NCI-H187 treated with DMSO at 0.1 percent for 48 hours (cell line): ENCODE measurements at regions not wholly inside any gene's neighbourhood (a gene's known extent, or its start where the extent isn't known, plus 50 kb on each side); places are given as distances from the start of the nearest gene placed in this dataset.
"Not testable (repeated sequence)": the region's sequence is repeated elsewhere in the genome, so short reads cannot be mapped to it uniquely, and the experiment has no call there.

ENCODE experiments used
- DNase-seq: peaks from one replicate; lab custom pipeline; 2025; lab: John Stamatoyannopoulos, UW

DNA sequence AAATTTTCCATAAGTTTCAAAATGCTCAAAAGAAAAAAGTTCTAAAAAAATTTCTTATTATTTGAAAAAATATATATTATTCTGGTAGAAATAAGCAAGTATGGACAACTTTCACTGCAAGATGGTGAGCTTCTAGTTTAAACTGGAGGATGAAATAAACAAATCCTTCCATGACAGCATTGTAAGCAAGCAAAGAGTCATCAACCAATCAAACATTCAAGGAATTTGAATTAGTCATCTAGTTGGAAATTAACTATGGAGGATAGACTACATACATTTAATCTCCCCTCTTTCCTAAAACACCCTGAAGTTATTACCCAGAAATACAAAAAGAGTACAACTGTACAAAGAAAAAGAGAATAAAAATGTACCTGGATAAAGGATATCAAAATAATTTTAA is 51.0 kb upstream of the IRX5 start:
- DNase-seq = no peak

DNA sequence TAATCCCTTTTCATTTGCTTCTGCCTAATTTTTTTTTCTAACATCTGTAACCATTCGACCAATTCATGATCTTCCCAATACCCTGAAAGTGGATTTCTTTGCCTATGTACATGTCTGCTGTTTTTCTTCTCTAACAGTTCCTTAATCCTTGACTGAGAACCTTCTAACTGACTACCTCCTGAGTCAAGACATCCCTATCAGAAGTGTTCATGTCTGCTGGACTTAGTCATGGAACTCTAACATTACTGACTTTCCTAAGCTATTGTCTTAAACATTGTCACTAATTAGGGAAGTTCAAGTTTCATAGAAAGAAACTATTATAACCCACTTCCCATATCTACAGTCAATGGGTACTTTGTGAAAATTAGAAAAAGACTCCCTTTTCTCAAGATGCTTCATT is 52.4 kb upstream of the IRX5 start:
- no peak for DNase-seq

DNA sequence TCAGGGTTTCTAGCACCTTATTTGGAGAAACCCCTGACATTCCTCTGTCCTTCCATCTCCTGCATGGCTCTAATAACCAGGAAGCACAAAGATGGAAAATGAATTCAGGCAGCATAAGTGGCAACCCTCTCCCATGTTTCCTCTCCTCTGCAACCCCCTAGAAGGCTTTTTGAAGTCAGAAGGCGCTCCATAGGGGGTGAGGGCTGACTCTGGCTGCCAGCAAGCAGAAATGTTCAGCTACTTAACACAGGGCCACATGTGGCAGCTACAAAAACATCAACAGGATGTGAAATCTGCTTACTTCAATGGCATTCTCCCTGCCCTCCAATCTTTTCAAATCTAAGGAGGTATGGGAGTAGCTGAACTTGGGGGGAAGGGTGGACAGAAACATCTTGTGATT is 55.2 kb upstream of the IRX5 start:
- DNase-seq = no peak

DNA sequence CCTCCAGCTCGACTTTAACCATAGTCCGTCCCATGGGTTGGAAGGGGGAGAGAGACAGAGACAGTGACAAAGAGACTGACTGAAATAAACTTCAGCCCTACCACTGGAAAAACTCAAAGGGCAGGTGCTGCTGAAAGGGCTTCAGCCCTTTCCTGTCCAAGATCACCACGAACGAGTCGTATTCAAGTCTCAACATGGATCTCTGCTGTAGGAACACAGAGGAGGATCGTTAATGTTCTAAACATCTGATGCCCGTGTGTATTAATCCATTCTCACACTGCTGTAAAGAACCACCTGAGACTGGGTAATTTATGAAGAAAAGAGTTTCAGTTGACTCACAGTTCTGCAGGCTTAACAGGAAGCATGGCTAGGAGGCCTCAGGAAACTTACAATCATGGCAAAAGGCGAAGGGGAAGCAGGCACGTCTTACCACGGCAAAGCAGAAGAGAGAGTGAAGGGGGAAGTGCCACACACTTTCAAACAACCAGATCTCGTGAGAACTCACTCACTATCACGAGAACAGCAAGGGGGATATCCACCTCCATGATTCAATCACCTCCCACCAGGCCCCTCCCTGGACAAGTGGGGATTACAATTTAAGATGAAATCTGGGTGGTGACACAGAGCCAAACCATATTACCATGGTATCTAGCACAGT is 56.8 kb upstream of the IRX5 start:
- not testable (repeated sequence) for DNase-seq

DNA sequence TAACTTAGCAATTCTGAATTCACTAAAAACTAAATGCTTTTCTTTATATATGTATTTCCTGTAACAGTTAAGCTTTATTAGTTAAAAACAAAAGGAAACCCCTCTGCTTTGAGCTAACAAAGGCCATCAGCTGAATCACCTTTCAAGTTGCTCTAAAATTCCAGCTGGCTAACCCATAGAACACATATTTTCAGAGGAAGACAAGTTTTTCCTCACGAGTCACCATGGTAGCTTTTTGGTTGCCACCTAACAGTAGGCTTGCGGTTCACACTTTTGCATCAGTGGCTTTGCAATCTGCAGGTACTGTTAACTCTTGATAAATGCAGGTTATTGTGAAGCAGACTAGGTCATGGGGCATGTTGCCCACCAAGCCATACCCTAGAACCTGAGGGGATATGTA is 57.6 kb upstream of the IRX5 start:
- no peak for DNase-seq

DNA sequence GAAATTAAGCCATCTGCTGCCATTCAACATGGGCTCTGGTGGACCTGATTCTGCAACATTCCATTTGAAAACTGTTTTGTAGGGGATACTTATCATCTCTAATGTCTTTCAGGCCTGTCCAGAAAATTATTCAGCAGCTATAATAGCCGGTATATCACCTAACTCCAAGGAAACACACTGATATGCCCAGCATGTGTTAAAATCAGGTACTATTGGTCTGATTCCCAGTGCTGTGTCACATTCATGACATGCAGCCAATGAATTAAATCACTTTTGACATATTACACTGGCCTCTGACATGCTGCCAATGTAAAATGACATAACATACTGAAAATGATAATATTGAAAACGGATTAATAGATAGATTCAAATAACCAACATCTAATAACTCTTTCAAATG is 60.5 kb upstream of the IRX5 start:
- DNase-seq = no peak

DNA sequence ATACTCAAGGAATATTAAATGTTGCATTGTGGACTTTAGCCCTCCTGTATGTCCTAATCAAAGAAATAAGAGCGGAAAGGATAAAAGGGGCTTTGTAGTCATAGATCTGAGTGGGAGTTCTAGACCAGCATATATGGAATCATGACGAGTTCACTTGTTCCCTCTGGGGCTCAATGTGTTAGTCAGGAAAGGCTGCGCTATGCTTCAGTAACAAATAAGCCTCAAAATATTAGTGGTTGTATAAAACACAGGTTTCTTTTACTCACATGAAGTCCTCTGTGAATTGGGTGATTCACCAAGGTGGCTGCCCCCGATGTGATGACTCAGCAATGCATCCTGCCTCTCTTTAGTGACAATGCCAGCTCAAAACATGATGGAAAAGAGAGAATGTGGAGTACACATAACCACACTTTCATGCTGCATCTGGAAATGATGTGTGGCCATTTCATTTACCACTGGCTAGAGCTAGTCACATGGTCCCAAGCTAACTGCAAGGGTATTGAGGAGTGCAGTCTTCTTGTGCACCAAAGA is 63.3 kb upstream of the IRX5 start:
- no peak for DNase-seq

DNA sequence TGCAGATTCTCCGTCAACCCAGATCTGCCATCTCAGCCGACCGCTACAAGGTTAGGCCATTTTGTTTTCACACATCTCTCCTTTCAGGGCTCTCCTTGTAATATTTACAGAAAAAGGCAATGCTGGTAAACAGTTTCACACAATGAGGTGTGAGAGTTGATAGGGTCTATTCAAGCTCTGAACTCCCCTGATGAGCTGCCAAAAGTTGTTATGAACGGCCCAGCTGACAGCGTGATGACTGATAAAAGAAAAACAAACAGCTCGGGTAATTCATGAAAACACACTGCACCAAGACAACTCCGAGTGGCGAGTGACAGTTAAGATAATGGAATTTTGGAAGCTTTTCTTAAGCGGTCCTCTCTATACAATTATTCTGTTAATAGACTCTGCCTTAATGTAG is 68.1 kb upstream of the IRX5 start:
- no peak for DNase-seq

DNA sequence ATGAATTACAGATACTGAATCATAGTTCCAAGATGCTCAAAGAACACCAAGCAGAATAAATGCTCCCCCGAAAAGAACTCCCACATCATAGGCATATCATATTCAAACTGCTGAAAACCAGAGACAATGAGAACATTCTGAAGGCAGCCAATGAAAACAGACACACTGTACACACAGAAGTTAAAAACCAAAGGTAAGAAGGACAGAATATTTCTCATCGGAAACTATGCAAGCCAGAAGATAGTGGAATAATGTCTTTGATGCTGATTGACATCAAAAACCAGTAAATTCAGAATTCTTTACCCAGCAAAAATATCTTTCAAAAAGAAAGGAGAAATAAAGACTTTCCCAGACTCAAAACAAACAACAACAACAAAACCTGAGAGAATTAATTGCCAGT is 73.8 kb upstream of the IRX5 start:
- no peak for DNase-seq

DNA sequence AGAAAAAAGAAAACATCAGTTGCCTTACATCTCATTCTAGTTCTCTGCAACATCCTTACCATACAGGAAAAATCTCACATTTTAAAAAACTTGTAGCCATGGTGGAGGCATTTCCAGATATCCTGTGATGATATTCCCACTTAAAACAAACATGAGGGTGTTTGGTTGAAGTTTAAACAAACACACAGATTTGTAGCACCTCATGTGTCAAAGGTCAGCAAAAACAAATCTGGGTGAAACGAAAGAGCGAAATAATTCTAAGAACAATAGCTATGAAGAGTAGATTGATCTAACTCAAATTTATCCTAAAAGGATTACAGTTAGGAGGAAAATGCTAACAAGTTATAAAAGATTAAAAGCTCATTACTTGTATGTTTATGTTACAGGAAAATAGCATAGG is 83.1 kb upstream of the IRX5 start:
- no peak for DNase-seq

DNA sequence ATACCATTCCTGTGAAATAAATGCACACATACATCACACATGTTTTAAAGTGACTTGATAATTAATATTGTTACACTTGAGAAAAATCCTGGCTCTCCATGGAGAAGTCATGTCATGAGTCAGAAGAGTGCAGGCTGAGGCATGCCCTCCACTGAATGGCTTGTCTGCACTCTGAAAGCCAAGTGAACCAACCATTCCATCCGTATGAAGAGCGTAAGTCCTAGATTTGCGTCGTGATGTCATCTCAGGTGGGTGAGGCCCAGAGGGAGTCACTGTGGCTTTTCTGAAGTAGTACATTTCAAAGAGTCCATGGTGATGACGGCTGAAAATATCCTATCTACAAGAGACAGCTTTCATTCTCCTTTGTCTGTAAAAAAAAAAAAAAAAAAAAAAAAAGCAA is 83.5 kb upstream of the IRX5 start:
- no peak for DNase-seq

DNA sequence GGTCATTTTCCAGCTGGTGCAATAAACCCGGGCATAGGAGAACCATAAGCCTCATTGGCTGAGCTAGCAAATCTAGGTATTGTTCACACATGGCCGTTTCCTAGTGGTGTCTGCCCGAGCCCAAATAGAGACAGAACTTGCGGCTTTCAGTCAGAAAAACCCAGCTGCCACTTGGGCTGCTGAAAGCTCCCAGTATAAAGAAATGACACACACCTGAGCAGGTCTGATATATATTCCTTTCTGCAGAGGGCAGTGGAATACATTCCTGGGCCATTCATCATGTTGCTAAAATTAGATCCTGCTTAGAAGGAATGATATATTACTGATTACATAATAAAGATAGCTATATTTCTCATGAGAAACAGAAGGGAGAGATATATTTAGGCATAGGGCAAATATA is 83.9 kb upstream of the IRX5 start:
- no peak for DNase-seq

DNA sequence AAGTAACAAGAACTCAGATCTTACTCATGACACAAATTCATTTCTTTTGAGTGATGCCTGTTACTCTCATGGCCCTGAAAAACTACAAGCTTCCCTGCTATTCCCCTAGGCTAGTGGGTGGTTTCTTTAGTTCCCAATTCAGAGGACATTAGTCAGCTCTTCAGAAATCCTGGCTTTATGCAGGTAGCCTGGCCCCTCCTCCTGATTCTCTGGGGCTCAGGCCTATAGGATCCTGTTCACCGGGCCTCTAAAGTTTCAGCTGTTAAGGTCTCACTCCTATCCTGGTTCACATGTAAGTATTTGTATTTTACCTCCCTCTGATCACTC is 87.3 kb upstream of the IRX5 start:
- DNase-seq = no peak

DNA sequence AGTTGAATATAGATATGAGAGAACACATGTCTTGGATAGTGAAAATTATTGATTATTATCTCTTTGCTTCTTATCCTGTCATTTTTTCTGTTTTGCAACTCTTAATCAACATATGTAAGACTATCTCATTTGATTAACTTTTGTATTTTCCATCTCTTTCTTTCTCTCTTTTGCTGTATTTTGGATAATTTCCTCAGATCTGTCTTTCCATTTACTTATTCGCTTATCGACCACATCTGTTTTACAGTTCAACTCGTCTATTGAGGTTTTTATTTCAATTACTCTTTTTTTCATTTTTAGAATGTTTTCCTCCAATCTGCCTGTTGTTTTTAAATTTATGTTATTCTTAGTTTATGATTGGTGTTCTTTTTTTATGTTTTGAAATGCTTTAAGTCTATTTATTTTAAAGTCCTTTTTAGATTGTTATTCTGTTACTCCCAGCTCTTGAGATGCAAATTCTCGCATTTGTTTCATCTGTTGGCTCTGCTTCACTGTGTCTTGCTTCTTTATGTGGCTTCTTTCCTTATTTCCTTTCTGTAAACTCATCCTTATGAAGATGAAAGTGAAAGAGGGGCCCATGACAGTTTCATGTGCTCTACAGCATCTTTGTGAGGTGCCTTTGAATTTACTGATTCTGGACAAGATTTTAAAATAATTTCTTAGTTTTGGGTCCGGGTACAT is 87.8 kb upstream of the IRX5 start:
- no peak for DNase-seq

DNA sequence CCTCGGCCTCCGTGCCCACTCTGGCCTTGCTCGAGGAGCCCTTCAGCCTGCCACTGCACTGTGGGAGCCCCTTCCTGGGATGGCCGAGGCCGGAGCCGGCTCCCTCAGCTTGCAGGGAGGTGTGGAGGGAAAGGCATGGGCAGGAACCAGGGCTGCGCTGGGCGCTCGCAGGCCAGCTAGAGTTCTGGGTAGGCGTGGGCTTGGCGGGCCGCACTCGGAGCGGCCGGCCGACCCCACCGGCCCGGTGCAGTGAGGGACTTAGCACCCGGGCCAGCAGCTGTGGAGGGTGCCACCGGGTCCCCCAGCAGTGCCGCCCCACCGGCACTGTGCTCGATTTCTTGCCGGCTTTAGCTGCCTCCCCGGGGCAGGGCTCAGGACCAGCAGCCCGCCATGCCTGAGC is 101.0 kb upstream of the IRX5 start:
- DNase-seq = no peak

DNA sequence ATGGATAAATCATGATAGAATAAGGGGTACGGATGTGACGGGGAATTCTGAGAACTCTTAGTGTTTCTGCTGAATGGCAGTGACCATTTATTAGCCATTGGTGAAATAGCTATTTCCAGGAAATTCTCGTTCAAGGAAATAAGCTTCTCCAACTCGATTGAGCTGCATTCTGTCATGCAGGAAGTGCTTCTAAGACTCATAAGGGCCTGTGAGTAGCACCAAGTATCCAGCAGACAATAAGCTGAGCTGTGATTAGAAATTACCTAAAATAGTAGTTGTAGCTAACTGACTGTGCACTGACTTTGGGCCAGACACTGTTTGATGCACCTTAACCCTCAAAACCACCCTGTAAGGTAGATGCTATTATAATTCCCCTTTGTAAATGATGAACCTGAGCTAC is 107.8 kb upstream of the IRX5 start:
- DNase-seq = no peak

DNA sequence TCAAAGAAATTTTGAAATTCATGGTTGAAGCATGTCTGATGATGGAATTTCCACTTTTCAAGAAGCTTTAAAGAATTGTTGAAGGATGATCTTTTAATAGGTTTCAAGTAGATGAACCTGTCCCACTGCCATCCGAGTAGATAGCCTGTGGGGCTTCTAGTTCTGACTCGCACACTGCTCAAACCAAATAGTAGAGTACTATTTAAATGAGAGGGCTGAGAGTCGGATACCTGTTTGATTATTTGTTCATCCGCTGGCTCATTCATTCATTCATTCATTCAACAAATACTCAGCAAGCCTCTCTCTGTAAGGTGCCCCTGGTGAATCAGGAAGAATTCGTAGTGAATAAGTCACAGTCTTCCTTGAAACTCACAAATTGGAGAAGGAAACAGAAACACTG is 108.2 kb upstream of the IRX5 start:
- no peak for DNase-seq

DNA sequence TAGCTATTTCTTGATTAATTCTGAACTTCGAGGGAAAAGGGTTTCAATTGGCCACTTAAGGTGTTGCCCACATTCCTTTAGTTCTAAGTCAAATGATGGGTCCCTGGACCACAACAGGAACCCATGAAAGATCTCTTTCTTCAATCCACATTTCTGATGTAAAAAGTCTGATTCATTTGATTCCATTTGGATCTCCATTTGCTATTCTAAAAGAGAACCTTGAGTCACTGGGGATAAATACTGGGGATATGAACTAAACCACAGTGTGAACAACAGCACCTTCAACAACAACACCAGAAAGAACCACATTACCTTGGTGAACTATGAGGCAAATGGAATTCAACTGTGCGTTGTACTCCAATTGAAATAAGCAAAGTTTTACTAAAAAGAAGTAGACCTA is 108.9 kb upstream of the IRX5 start:
- DNase-seq = no peak

DNA sequence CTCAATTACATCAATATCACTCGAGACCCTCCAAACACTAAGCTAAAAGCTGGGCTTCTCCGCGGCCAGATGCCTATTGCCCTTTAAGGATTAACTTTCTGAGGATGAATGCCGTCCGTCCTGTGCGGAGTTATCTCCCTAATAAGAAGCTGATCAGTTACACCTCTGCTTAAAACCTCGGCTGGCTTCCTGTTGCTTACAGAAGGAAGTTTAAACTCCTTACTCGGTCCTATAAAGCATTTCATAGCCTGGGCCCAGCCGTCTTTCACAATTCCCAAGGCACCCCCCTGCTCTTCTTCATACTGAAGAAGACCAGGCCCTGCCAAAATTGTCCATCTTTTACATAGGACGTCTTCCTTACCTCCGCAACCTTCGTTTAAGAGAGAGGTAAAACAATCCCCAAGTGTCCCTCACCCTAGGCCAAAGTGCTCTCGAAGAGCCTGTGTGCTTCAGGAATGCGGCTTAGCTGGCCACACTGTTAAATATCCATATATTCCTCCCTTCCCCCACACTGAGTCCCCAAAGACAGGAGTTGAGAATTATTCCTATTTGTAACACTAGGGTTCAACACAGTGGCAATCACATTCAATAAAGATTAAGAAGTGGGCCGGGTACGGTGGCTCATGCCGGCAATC is 112.6 kb upstream of the IRX5 start:
- DNase-seq = no peak

DNA sequence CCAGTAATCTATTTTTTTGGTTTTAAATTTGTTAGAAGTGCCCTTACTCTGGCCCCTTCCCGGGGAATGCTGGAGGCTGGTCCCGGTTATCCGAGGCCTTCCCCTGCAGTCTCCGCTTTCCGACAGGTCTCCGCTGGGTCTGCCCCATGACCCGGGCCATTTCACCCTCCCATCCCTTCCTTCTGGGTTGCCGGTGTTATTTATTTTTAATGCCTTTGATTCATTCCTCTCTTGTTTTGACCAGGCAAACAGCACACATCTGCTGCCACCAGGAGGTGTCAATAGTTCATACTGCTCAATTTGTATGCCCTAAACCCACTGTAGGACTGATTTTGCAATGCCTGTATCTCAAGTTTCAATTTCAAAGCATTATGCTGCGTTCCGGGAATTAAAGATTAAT is 113.2 kb upstream of the IRX5 start:
- no peak for DNase-seq

DNA sequence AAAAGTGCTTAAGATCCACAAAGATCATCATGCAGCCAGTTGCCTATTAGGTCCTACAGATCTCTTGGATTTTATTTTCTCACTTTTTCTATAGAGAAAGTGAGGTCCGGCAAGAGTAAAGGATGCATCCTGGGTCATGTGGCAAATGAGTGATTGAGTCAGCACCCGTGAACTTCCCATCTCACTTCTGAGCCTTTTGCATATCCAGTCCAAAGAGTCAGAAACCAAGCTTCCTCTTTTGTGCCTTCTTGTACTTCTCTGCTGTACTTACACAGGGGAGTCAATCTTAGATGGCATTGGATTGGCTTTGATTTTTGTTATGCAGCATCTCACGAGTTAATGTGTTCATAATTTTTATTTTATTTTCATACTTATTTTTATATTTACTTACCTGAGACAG is 114.2 kb upstream of the IRX5 start:
- no peak for DNase-seq

DNA sequence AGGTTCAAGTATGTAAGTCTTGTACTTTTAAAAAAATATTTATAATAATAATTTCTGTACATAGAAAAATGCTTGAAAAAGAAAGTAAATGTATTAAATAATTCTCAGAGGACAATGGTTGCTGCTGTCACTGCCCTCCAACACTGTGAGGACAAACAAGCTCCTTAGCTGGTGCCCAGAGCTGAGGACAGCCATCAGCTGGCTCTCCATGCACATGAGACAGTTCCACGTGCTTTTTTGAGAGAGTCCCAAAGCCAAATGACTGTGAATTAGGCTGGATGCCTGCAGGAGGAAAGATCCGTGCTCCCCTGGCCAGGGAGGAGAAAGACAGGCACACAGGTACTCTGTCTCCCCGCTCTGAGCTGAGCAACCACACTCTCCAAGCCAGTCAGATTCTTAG is 115.5 kb upstream of the IRX5 start:
- DNase-seq = no peak

DNA sequence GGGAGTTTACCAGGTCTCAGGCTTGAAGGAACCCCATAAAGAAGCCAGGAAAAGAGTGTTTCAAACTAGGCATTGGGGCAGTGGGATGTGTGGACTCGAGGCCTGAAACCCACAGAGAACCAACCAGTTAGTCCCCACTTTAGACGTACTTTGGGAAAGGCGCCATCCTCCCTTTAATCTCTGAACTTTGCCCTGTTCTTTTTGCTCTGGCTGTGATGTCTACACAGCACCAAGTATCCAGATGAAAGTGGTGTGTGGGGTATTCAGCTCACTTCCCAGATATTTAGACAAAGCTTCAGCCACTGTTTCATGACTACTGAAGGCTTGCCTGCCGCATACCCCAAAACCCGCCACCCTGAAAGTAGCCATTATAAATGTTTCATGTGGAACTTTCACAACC is 116.9 kb upstream of the IRX5 start:
- no peak for DNase-seq

DNA sequence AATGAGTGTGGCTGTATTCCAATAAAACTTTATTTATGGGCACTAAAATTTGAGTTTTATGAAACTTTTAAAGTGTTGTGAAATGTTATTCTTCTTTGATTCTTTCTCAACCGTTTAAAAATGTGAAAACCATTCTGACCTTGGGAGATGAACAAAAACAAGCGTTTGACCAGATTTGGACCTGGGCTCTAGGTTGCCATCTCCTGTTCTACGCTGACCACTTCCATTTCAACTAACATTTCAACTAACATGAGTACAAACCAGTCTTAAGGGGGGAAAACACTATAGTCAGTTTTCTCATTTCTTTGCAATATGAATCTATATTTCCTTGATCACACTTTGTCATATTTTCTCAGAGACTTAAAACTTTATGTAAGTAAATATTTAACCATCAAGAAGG is 118.4 kb upstream of the IRX5 start:
- DNase-seq = no peak
